GM12891 (cell line): ENCODE measurements at regions not wholly inside any gene's neighbourhood (a gene's known extent, or its start where the extent isn't known, plus 50 kb on each side); places are given as distances from the start of the nearest gene placed in this dataset.

ENCODE experiments used
- POLR2A ChIP-seq: IDR thresholded peaks from 2 replicates; pipeline ENCODE4 v1.6.1; 2011; ENCODE audit warnings: low read depth, low read length, control low read depth
- POLR2AphosphoS5 ChIP-seq: IDR thresholded peaks from 2 replicates; pipeline ENCODE4 v1.6.1; 2011; ENCODE audit warnings: low read depth, low read length, control low read depth
- SPI1 ChIP-seq: IDR thresholded peaks from 2 replicates; pipeline ENCODE4 v1.6.1; 2011; ENCODE audit warnings: low read depth, low read length, control low read depth
- TAF1 ChIP-seq: IDR thresholded peaks from 2 replicates; pipeline ENCODE4 v1.6.1; 2011; ENCODE audit warnings: low read depth, low read length, control low read depth

GRCh38 chr9:108117306-108117705 is 627.7 kb upstream of the KLF4 start:
- TF ChIP-seq SPI1 (no peak), POLR2AphosphoS5 (no peak), TAF1 (no peak), POLR2A (no peak)
